ENCODE measurements at regions not wholly inside any gene's neighbourhood (a gene's known extent, or its start where the extent isn't known, plus 50 kb on each side); places are given as distances from the start of the nearest gene placed in this dataset.
"Not testable (repeated sequence)": the region's sequence is repeated elsewhere in the genome, so short reads cannot be mapped to it uniquely, and the experiment has no call there.

DNA sequence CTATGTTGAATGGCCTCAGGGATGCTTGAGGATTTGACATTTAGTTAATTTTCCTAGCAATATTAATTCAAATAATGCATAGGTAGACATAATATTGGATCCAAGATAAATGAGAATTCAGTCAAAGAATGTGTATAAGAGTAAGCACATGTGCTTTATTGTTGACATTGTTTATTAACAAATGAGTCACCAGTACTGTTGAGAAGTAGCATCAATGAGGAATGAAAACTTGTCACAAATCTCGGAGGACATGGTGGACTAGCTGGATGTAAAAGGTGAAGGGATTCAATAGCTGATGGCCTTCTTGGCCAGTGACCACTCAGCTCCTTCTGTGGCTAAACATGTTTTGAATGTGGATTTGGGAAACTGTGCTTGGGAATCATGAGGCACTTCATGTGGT, 1137.0 kb downstream of the HACE1 start:
- no peak for DNase-seq

DNA sequence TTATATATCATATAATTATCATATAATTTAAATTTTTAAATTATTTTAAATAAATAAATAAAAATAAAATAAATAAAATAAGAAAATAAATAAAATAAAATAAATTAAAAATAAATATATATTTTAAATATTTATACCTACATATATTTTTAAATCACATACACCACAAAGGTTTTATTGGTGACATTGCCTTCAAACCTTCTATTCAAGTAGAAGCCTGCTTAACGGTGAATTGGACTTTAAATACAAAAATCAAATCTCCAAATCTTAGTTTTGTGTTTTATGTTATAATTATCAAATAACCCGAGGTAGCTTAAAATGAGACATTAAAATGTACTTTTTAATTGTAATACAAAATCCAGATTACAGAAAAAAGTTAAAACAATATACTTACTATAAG, 1137.8 kb downstream of the HACE1 start:
- DNase-seq = no peak

DNA sequence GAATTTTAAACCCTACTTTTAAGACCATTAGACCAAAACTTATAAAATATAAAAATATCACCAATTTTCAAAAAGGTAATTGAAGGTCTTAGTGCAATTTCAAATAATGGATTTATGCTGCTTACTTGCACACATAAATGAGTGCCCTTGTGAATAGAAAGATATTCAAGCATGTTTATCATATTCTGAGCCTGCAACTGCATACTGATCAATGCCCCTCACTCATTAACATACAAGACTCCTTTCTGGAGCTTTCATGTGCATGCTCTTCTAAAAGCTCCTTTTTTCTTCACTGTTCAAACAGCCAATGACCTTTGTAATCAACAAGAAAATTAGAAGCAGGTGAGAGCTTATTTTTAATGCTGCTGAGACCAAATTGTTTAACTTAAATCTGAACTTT, 1139.3 kb downstream of the HACE1 start:
- DNase-seq = no peak

DNA sequence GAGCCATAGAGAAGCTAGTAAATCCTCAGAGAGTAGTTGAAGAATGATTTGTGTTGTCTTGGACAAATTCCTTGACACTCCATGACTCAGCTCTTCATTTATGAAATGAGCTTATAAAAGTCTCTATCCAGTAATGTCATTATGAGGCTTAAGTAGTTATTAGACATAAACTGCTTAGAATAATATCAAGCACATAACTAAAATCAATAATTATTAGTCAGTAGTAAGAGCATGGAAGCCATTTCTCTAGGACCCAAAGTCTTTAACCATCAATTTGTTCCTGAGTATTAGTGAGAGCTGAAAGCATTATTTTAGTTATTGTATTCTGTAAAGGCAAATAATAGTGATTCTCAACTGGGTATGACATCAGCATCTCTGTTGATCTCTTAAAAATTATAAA, 1140.2 kb downstream of the HACE1 start:
- DNase-seq = no peak

GRCh38 chr6:103715269-103715668, 1144.5 kb downstream of the HACE1 start:
- no peak for DNase-seq

- DNase-seq = not testable (repeated sequence)
Observed at GRCh38 chr6:103709236-103709635, 1150.5 kb downstream of the HACE1 start.

DNA sequence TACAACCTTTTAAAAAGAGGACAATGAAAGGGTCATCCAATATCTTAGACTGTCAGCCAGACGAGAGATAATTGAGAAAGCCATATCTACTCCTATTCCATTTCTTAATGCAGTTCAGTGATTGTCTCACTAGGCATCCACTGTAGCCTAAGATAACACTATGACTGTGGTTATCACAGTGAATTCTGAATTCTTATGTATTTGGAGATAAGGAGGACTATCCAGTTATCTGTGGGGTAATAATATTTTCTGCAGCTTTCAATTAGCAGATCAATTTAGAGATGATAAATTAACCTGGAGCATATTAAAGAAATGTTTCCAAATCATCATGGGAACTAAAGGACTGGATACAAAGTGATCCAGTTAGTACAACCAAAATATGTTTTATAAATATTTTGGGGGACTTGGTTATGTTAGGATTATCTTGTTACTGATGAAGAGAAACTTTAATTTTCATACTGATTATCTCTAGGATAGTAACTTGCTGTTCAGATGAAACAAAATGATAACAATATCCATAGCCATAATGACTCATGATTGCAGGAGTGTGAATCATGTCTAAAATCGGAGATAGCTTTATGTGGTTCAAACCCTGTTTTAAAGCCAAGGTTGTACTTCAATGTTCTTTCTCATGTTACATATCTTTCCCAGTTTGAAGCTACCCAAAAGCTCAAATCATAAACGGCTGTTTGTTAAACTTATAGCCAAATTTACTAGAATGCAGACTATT, 1152.0 kb downstream of the HACE1 start:
- no peak for DNase-seq

GRCh38 chr6:103699769-103700168, 1160.0 kb downstream of the HACE1 start:
- DNase-seq = no peak

- no peak for DNase-seq
Observed at GRCh38 chr6:103687430-103687829, 1172.3 kb downstream of the HACE1 start.

DNA sequence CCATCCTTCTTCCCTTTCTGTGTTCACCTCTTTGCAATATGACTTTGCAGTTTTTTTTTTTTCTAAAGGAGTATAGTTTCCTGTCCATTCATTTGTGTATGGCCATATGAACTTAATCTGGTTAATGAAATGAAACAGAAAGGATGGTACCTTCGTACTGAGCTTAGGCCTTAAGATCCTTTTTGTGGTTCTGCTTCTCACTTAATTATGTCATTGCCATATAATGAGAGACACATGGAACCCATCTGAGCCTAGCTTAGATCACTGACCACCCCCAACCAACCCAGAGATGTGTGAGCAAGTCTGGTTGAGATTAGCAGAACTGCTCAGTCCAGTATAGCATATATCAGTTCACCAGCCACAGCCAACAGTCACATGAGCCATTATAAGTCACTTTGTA, 1179.6 kb downstream of the HACE1 start:
- no peak for DNase-seq

DNA sequence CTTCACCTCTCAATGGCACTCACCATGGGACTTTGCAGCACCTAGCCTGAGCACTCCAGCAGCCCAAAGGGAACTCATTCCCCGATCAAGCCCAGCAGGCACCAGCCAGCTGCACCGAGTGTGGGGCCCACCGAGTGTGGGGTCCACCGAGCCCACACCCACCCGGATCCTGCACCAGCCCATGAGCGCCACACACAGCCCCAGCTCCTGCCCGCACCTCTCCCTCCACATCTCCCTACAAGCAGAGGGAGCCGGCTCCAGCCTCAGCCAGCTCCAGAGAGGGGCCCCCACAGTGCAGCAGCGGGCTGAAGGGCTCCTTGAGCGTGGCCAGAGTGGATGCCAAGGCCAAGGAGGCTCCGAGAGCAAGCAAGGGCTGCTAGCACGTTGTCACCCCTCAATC, 1182.4 kb downstream of the HACE1 start:
- no peak for DNase-seq

- DNase-seq = no peak
Observed at GRCh38 chr6:103675807-103676406, 1183.8 kb downstream of the HACE1 start.

DNA sequence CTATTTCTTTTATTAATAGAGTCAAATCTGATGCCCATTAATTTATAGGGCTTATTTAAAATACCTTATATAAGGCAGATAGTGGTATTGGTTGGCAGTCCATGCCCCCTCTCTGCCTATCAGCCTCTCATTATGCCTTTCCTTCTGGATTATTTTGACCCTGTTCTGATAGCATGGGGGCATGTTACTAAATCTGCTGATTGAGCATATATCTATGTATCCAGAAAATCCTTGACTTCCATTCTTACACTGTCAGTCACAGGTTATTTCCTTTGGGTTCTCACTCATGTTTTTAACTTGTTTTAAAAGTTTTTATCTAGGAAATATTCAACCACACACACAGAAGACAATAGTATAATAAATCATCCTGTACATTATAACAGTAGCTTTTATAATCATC, 1184.9 kb downstream of the HACE1 start:
- DNase-seq = no peak

GRCh38 chr6:103672169-103672568, 1187.5 kb downstream of the HACE1 start:
- no peak for DNase-seq

GRCh38 chr6:103629613-103630012, 1230.1 kb downstream of the HACE1 start:
- no peak for DNase-seq

DNA sequence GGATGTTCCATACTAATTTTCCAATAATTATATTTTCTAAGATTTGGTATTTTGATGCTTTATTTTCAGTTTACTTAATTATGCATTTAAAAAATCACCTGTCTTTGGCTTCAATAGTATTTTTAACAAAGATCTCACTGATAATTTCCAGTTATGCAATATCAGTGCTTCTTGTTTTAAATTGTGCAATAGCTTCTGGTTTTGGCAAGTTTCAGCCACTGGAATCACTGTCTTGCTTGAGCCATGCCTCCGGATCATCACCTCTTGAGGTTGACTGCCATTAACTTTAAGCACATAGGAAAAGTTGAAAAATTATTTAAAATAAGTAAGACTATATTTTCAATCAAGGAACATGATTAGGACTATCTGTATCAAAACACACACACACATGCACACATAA, 1242.1 kb downstream of the HACE1 start:
- no peak for DNase-seq

DNA sequence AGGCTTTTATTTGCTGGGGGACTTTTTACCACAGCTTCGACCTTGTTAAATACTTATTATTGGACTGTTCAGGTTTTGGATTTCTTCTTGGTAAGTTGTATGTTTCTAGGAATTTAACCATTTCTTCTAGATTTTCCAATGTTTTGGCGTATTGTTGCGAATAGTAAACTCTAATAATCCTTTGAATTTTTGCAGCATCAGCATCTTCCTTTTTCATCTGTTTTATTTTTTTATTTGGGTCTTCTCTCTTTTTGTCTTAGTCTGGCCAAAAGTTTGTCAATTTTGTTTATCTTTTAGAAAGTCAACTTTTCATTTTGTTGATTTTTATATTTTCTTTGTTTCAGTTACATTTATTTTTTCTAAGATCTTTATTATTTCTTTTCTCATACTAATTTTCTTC, 1272.0 kb downstream of the HACE1 start:
- no peak for DNase-seq

- no peak for DNase-seq
Observed at GRCh38 chr6:103578115-103578514, 1281.6 kb downstream of the HACE1 start.

DNA sequence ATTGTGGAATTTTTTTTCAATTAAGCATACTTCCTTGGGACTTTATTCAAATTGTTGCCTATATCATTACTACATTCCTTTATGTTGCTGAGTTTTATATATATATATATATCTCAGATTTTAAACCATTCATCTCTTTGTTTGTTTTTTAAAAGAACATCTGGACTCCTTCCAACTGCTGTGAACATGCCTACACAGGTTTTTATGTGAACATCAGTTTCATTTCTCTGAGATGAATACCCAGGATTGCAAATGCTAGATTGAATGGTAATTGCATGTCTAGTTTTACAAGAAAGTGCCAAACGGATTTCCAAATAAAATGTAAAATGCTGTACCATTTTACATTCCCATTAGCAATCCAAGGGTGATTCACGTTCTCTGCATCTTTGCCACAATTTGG, 1289.3 kb downstream of the HACE1 start:
- DNase-seq = no peak

- no peak for DNase-seq
Observed at GRCh38 chr6:103554911-103555310, 1304.8 kb downstream of the HACE1 start.

- no peak for DNase-seq
Observed at GRCh38 chr6:103538381-103538780, 1321.3 kb downstream of the HACE1 start.

DNA sequence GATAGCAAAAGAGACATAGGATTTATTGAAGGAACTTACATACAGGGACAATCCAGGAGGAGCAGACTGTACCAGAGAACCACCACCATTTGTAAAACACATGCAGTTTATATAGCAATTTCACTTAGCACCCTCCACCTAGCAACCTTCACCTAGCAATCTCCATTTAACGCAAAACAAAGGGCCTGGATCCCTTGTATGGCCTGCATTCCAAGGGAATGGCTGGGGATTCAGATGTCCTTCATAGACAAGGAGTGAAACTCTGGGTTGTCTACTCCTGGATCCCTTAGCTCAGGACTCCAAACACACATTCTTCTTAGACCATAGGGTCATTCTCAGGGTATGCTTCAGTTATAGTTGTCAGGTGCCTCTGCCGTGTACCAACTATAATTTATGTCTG, 1324.9 kb downstream of the HACE1 start:
- DNase-seq = no peak

DNA sequence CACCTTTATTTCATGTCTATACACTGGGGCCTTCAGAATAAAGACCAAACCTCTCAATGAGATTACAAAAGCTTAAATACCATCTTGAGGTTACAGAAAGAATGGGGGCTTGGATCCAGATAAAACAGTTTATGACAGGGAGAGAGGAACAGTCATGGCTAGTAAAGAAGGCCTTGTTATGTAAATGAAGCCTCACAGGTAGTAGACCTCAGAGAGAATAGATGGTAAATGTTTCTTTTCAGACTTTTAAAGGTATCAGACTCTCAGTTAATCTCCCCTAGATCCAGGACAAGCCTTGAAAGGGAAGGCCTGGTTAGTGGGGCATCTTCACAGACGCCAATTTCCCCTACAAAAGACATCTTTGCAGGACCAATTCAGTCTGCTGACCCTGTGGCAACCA, 1325.6 kb downstream of the HACE1 start:
- no peak for DNase-seq

- DNase-seq = no peak
Observed at GRCh38 chr6:103522045-103522444, 1337.7 kb downstream of the HACE1 start.

- DNase-seq = no peak
Observed at GRCh38 chr6:103516336-103516735, 1343.4 kb downstream of the HACE1 start.

Data from GF-D8 (cell line).